ENCODE measurements at regions not wholly inside any gene's neighbourhood (a gene's known extent, or its start where the extent isn't known, plus 50 kb on each side); places are given as distances from the start of the nearest gene placed in this dataset.

DNA sequence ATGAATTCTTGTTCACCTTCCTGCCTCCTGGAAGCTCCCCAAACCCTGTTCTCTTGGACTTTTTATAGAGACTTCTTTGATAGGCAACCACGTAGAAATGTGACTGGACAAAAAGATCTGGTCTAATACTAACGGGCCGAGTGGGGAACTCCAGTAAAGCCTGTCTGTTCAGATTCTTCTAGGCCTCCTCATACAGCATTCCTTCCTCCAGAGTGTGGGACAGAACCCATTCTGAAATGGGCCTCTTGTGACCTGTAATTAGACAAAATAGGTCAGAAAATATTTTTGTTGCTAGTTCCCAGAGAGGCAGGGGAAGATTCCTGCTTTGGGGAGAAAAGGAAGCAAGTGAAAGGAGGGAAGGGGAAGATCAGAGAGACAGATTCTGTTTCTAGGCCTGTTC lies 374.3 kb downstream of the CDH26 start:
- Mint-ChIP-seq H3K9me3 (peaks cover 11% of the 10 kb centered on the region), H3K4me1 (peaks cover 39% of the 10 kb centered on the region), H3K36me3 (no peaks in the 10 kb centered on the region), H3K27me3 (ENCODE audit: insufficient read depth, low read depth) (peaks cover 4% of the 10 kb centered on the region), H3K27ac (no peak overlapping the region), H3K4me3 (no peak overlapping the region)
- Histone ChIP-seq H3K27me3 (no peaks in the 10 kb centered on the region), H3F3A (ENCODE audit: low read depth) (no peaks in the 10 kb centered on the region), H3K79me2 (ENCODE audit: low read depth) (no peaks in the 10 kb centered on the region), H3K4me2 (no peak overlapping the region), H3K4me3 (no peak overlapping the region), H3K9ac (no peak overlapping the region), H3K36me3 (no peaks in the 10 kb centered on the region), H3K9me3 (ENCODE audit: low read depth) (no peaks in the 10 kb centered on the region), H2AFZ (replicated peaks) (no peak overlapping the region), H3K4me1 (no peaks in the 10 kb centered on the region), H4K20me1 (ENCODE audit: low read depth) (no peaks in the 10 kb centered on the region), H3K27ac (no peak overlapping the region)
- DNase-seq (ENCODE audit: low spot score), result no peak
- TF ChIP-seq EZH2phosphoT487 (IDR thresholded peaks at IDR 0.05), result no peak
- TF ChIP-seq, protein P1, sequence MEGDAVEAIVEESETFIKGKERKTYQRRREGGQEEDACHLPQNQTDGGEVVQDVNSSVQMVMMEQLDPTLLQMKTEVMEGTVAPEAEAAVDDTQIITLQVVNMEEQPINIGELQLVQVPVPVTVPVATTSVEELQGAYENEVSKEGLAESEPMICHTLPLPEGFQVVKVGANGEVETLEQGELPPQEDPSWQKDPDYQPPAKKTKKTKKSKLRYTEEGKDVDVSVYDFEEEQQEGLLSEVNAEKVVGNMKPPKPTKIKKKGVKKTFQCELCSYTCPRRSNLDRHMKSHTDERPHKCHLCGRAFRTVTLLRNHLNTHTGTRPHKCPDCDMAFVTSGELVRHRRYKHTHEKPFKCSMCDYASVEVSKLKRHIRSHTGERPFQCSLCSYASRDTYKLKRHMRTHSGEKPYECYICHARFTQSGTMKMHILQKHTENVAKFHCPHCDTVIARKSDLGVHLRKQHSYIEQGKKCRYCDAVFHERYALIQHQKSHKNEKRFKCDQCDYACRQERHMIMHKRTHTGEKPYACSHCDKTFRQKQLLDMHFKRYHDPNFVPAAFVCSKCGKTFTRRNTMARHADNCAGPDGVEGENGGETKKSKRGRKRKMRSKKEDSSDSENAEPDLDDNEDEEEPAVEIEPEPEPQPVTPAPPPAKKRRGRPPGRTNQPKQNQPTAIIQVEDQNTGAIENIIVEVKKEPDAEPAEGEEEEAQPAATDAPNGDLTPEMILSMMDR (IDR thresholded peaks at IDR 0.05), result no peak
- no peak for TF ChIP-seq EZH2 (IDR thresholded peaks at IDR 0.05)

DNA sequence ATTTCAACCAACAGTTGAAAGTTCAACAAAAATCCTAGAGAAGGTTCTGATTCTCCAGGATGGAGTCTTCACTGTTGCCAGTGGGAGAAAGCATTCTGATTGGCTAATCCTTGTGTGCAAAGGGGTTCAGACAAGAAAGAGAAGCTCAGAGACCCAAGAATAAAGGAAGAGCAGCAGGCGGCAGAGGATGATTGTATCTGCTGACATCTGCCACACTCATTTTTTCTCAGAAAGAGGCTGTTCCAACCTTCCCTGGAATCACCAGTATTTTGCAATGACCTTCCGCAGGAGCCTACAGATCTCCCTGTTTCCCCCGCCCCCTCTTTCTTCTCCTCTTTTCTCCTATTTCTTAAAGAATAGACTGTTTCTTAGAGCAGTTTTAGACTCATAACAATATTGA lies 376.7 kb downstream of the CDH26 start:
- Histone ChIP-seq H3K9ac (no peak overlapping the region), H3K79me2 (ENCODE audit: low read depth) (no peaks in the 10 kb centered on the region), H3K36me3 (no peaks in the 10 kb centered on the region), H3K27me3 (no peaks in the 10 kb centered on the region), H3K4me3 (no peak overlapping the region), H3K9me3 (ENCODE audit: low read depth) (no peaks in the 10 kb centered on the region), H3K4me2 (no peak overlapping the region), H3K4me1 (no peaks in the 10 kb centered on the region), H2AFZ (replicated peaks) (no peak overlapping the region), H3K27ac (no peak overlapping the region), H4K20me1 (ENCODE audit: low read depth) (no peaks in the 10 kb centered on the region), H3F3A (ENCODE audit: low read depth) (no peaks in the 10 kb centered on the region)
- peaks cover 32% of the 10 kb centered on the region for H3K4me1 Mint-ChIP-seq
- DNase-seq (ENCODE audit: low spot score), result no peak
- peaks cover 6% of the 10 kb centered on the region for H3K27me3 Mint-ChIP-seq (ENCODE audit: insufficient read depth, low read depth)
- peaks cover 2% of the 10 kb centered on the region for H3K36me3 Mint-ChIP-seq
- no peak overlapping the region for H3K27ac Mint-ChIP-seq
- peaks cover 17% of the 10 kb centered on the region for H3K9me3 Mint-ChIP-seq
- no peak overlapping the region for H3K4me3 Mint-ChIP-seq
- TF ChIP-seq, protein P1 (IDR thresholded peaks at IDR 0.05), result no peak
- no peak for TF ChIP-seq EZH2 (IDR thresholded peaks at IDR 0.05)
- TF ChIP-seq EZH2phosphoT487 (IDR thresholded peaks at IDR 0.05), result no peak

DNA sequence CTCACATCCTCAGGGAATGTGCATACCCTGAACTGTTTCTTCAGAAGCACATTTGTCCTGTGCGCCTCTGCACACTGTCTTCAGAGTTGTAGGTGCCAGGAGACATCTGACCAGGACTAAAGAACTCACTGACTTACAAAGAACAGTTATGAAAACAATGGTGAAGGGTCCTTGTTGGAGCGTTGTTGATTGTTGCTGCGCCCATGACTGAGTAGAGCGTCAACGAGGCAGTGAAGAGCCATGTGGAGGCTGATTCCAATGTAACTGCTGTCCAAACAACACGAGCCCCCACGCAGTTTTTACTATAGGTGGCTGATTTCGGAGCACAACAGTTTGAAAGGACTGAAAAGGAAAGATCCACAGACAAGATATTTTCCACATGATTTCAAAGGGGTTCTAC lies 380.3 kb downstream of the CDH26 start:
- Histone ChIP-seq H3K9ac (no peak overlapping the region), H3K36me3 (no peaks in the 10 kb centered on the region), H3K27ac (no peak overlapping the region), H3K4me1 (no peaks in the 10 kb centered on the region), H3F3A (ENCODE audit: low read depth) (no peaks in the 10 kb centered on the region), H2AFZ (replicated peaks) (no peak overlapping the region), H3K9me3 (ENCODE audit: low read depth) (no peaks in the 10 kb centered on the region), H3K27me3 (no peaks in the 10 kb centered on the region), H3K4me3 (no peak overlapping the region), H3K79me2 (ENCODE audit: low read depth) (no peaks in the 10 kb centered on the region), H4K20me1 (ENCODE audit: low read depth) (no peaks in the 10 kb centered on the region), H3K4me2 (no peak overlapping the region)
- TF ChIP-seq EZH2 (IDR thresholded peaks at IDR 0.05) (no peak), EZH2phosphoT487 (IDR thresholded peaks at IDR 0.05) (no peak)
- TF ChIP-seq, protein P1 (IDR thresholded peaks at IDR 0.05), result no peak
- no peak for DNase-seq (ENCODE audit: low spot score)
- Mint-ChIP-seq H3K27me3 (ENCODE audit: insufficient read depth, low read depth) (peaks cover 6% of the 10 kb centered on the region), H3K4me3 (no peak overlapping the region), H3K9me3 (peaks cover 17% of the 10 kb centered on the region), H3K27ac (no peak overlapping the region), H3K36me3 (peaks cover 2% of the 10 kb centered on the region), H3K4me1 (peaks cover 21% of the 10 kb centered on the region)
